NB4 (cell line): ENCODE measurements at regions not wholly inside any gene's neighbourhood (a gene's known extent, or its start where the extent isn't known, plus 50 kb on each side); places are given as distances from the start of the nearest gene placed in this dataset.

ENCODE experiments used
- CTCF ChIP-seq: IDR thresholded peaks from one replicate; pipeline ENCODE4 v1.5.1; 2012; ENCODE audit warnings: low read depth, low read length
- MAX ChIP-seq: IDR thresholded peaks from 2 replicates; pipeline ENCODE4 v1.6.1; 2011; ENCODE audit warnings: low read depth, low read length
- POLR2A ChIP-seq: IDR thresholded peaks from 2 replicates; pipeline ENCODE4 v1.6.1; 2011; ENCODE audit warnings: mild to moderate bottlenecking; ENCODE audit not compliant: insufficient read length; ENCODE audit errors: extremely low read depth

- TF ChIP-seq CTCF: no peak
- TF ChIP-seq POLR2A: no peak
- no peak for TF ChIP-seq MAX
Observed at GRCh38 chr20:11347738-11348137, 570.0 kb upstream of the BTBD3 start.
